ENCODE measurements at regions not wholly inside any gene's neighbourhood (a gene's known extent, or its start where the extent isn't known, plus 50 kb on each side); places are given as distances from the start of the nearest gene placed in this dataset.

GRCh38 chr5:35518104-35518503 lies 99.6 kb upstream of the SPEF2 start:
- Histone ChIP-seq H3K9me3 (ENCODE audit: control insufficient read depth in 1 of 2, insufficient read depth in 1 of 2, low read depth in 1 of 2, low read length in 2 of 2) (no peaks in the 10 kb centered on the region), H3K9ac (ENCODE audit: low read length) (no peak overlapping the region), H3K4me1 (ENCODE audit: control insufficient read depth in 1 of 2, insufficient read depth in 2 of 2, low read length in 2 of 2) (no peaks in the 10 kb centered on the region), H3K9me2 (ENCODE audit: insufficient read depth) (no peaks in the 10 kb centered on the region), H3K27me3 (ENCODE audit: insufficient read depth, low read length) (peaks cover 4% of the 10 kb centered on the region; the same call in 1 of the 2 replicates), H3K79me2 (ENCODE audit: insufficient read depth, low read length) (no peaks in the 10 kb centered on the region), H2AFZ (ENCODE audit: low read depth, low read length, poor library complexity, severe bottlenecking) (no peak overlapping the region), H3K36me3 (ENCODE audit: control insufficient read depth in 1 of 2, insufficient read depth in 2 of 2, low read length in 2 of 2) (no peaks in the 10 kb centered on the region), H4K20me1 (ENCODE audit: insufficient read depth) (no peaks in the 10 kb centered on the region), H3K4me3 (replicated peaks in 1 of 2; ENCODE audit: low read depth in 1 of 2, low read length in 2 of 2) (no peak overlapping the region), H3K27ac (ENCODE audit: low read depth, low read length) (no peak overlapping the region), H3K4me2 (ENCODE audit: low read length) (no peak overlapping the region)
- TF ChIP-seq ATF3 (IDR thresholded peaks at IDR 0.05) (no peak), TCF7L2 (IDR thresholded peaks at IDR 0.05; ENCODE audit: borderline replicate concordance, extremely low read depth, insufficient read depth, insufficient read length) (no peak), ZNF274 (IDR thresholded peaks at IDR 0.05; ENCODE audit: low read depth, low read length) (no peak), YY1 (IDR thresholded peaks at IDR 0.05; ENCODE audit: extremely low read depth, insufficient replicate concordance, low read depth, low read length) (no peak), ZBTB33 (IDR thresholded peaks at IDR 0.05; ENCODE audit: extremely low read depth, insufficient replicate concordance, low read length) (no peak), ELF1 (IDR thresholded peaks at IDR 0.05; ENCODE audit: borderline replicate concordance, low read depth) (no peak), CTCF (IDR thresholded peaks at IDR 0.05 in 2 of 3, conservative IDR thresholded peaks at IDR 0.05 in 1 of 3; ENCODE audit: borderline replicate concordance in 1 of 3, insufficient read depth in 1 of 3, low read depth in 2 of 3, low read length in 2 of 3) (no peak), ZFX (IDR thresholded peaks at IDR 0.05) (no peak), POLR2A (IDR thresholded peaks at IDR 0.05; ENCODE audit: borderline replicate concordance, extremely low read depth, insufficient read depth, insufficient read length) (no peak), JUND (IDR thresholded peaks at IDR 0.05) (no peak), EZH2phosphoT487 (IDR thresholded peaks at IDR 0.05; ENCODE audit: borderline replicate concordance) (no peak), CBX3 (IDR thresholded peaks at IDR 0.05; ENCODE audit: low read depth) (no peak), EZH2 (IDR thresholded peaks at IDR 0.05) (no peak), SRF (IDR thresholded peaks at IDR 0.05; ENCODE audit: low read depth) (no peak), CEBPB (IDR thresholded peaks at IDR 0.05; ENCODE audit: low read depth) (no peak), RAD21 (IDR thresholded peaks at IDR 0.05; ENCODE audit: low read depth) (no peak), SIN3A (IDR thresholded peaks at IDR 0.05; ENCODE audit: low read depth) (no peak), POLR2AphosphoS5 (IDR thresholded peaks at IDR 0.05; ENCODE audit: low read depth, low read length) (no peak), SP1 (IDR thresholded peaks at IDR 0.05; ENCODE audit: low read depth) (no peak)
- no TSS peak for BruUV-seq (replicated peaks)
- no peak for DNase-seq (ENCODE audit: low read depth, low spot score)
- ChIA-PET POLR2A (no interaction called here), CTCF (no interaction called here), RAD21 (ENCODE audit: low non-redundant PET in 1 of 2, low total read pairs in 2 of 2, uncharacterized antibody in 2 of 2, unreplicated experiment in 2 of 2) (no interaction called here)
- ATAC-seq: no peak
- intact Hi-C loops (cut with micrococcal nuclease): no loop called here

Data from HCT116 (cell line).